ENCODE measurements at regions not wholly inside any gene's neighbourhood (a gene's known extent, or its start where the extent isn't known, plus 50 kb on each side); places are given as distances from the start of the nearest gene placed in this dataset.

DNA sequence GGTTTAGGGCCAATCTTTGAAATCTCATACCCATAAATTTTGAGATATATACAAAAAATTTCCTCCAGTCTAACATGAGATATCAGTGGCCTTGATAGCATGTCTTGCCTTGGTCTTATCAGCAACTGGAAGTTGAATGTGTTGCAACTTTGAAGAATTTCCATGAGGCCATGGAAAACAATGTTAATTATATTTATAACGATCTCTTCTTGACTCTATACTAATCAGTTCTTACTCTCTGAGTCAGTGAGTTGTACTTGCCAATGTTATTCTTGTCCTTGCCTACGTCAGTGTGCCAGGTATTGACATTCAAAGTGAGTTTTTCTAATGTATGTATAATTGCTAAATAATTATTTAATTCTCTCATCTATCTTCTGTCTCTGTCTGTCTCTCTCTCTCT, 535.1 kb downstream of the KCNA4 start:
- CTCF ChIA-PET, result interaction anchor here (1.6 kb wide), 1 partner anchor 15 kb away, joined by 4 read pairs; no protein-coding TSS in a partner anchor
- POLR2A ChIA-PET, result no interaction called here
- H3K4me1 Mint-ChIP-seq (ENCODE audit: low read depth), result no peaks in the 10 kb centered on the region
- no peak for DNase-seq
- Histone ChIP-seq H3K36me3 (ENCODE audit: insufficient read depth, low read length) (no peaks in the 10 kb centered on the region), H3K4me1 (ENCODE audit: insufficient read depth, low read length) (no peaks in the 10 kb centered on the region), H3K9me3 (ENCODE audit: control insufficient read depth in 1 of 2, insufficient read depth in 1 of 2, low read length in 2 of 2) (no peaks in the 10 kb centered on the region), H3K4me3 (ENCODE audit: low read length) (no peak overlapping the region), H3K27me3 (ENCODE audit: control insufficient read depth in 1 of 2, insufficient read depth in 2 of 2, low read length in 2 of 2) (no peaks in the 10 kb centered on the region), H3K27ac (ENCODE audit: low read depth in 1 of 2, low read length in 2 of 2) (no peak overlapping the region)
- no peaks in the 10 kb centered on the region for H3K27me3 Mint-ChIP-seq
- H3K27ac Mint-ChIP-seq, result no peak overlapping the region
- TF ChIP-seq, protein P1, sequence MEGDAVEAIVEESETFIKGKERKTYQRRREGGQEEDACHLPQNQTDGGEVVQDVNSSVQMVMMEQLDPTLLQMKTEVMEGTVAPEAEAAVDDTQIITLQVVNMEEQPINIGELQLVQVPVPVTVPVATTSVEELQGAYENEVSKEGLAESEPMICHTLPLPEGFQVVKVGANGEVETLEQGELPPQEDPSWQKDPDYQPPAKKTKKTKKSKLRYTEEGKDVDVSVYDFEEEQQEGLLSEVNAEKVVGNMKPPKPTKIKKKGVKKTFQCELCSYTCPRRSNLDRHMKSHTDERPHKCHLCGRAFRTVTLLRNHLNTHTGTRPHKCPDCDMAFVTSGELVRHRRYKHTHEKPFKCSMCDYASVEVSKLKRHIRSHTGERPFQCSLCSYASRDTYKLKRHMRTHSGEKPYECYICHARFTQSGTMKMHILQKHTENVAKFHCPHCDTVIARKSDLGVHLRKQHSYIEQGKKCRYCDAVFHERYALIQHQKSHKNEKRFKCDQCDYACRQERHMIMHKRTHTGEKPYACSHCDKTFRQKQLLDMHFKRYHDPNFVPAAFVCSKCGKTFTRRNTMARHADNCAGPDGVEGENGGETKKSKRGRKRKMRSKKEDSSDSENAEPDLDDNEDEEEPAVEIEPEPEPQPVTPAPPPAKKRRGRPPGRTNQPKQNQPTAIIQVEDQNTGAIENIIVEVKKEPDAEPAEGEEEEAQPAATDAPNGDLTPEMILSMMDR (IDR thresholded peaks at IDR 0.05), result no peak
- intact Hi-C loops (cut with DNase I, micrococcal nuclease), result no loop called here
- peaks cover 4% of the 10 kb centered on the region for H3K9me3 Mint-ChIP-seq
- H3K4me3 Mint-ChIP-seq, result no peak overlapping the region
- ATAC-seq (ENCODE audit: poor library complexity), result no peak
- no peaks in the 10 kb centered on the region for H3K36me3 Mint-ChIP-seq (ENCODE audit: low read depth)

DNA sequence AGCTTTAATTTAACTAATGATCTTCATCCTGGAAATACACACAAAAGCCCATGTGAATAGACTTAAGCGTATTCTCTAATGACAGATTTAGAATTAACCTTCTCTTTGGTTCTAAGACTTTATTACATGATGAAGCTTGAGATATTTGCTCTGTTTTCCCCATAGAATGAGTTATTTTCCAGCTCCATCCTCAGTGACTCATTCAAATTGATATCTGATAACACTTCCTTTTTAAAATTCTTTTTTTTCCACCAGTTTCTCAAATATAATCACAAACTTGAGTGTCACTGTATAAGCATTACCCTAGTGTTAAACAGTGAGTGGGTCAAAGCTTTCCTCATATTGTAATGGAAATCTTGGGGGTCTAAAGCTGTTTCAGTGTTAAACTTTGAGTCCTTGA, 535.8 kb downstream of the KCNA4 start:
- TF ChIP-seq, protein P1 (IDR thresholded peaks at IDR 0.05), result no peak
- Mint-ChIP-seq H3K9me3 (peaks cover 4% of the 10 kb centered on the region), H3K27me3 (no peaks in the 10 kb centered on the region), H3K4me1 (ENCODE audit: low read depth) (no peaks in the 10 kb centered on the region), H3K36me3 (ENCODE audit: low read depth) (no peaks in the 10 kb centered on the region), H3K27ac (no peak overlapping the region), H3K4me3 (no peak overlapping the region)
- Histone ChIP-seq H3K4me1 (ENCODE audit: insufficient read depth, low read length) (no peaks in the 10 kb centered on the region), H3K27ac (ENCODE audit: low read depth in 1 of 2, low read length in 2 of 2) (no peak overlapping the region), H3K9me3 (ENCODE audit: control insufficient read depth in 1 of 2, insufficient read depth in 1 of 2, low read length in 2 of 2) (no peaks in the 10 kb centered on the region), H3K4me3 (ENCODE audit: low read length) (no peak overlapping the region), H3K36me3 (ENCODE audit: insufficient read depth, low read length) (no peaks in the 10 kb centered on the region), H3K27me3 (ENCODE audit: control insufficient read depth in 1 of 2, insufficient read depth in 2 of 2, low read length in 2 of 2) (no peaks in the 10 kb centered on the region)
- ATAC-seq (ENCODE audit: poor library complexity) (no peak), DNase-seq (no peak)
- POLR2A ChIA-PET, result no interaction called here
- intact Hi-C loops (cut with DNase I, micrococcal nuclease), result no loop called here
- CTCF ChIA-PET, result interaction anchor here (1.6 kb wide), 1 partner anchor 14 kb away, joined by 4 read pairs; no protein-coding TSS in a partner anchor

DNA sequence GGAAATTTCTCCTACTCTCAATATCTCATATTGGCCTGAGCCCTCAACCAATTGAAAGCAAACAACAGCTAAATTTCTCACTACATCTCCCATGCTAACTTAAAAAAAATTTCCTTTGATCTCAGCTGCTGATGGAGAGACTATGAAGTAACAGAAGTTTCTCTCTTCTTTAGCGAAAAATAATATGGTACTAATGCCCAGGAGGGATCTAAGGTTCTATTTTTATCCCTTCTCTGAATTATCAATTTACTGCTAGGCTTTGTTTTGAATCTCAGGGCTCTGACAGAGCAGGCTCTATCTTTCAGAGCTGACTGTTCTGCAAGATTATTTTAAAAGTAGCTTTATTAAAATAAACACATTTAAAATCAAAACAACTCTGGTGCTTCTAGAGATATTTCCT, 558.6 kb downstream of the KCNA4 start:
- no peak overlapping the region for H3K27ac ChIP-seq (ENCODE audit: low read depth in 1 of 2, low read length in 2 of 2)
- ATAC-seq (ENCODE audit: poor library complexity) (no peak), DNase-seq (no peak)
- CTCF ChIA-PET, result no interaction called here
- Mint-ChIP-seq H3K27ac (no peak overlapping the region), H3K36me3 (ENCODE audit: low read depth) (no peaks in the 10 kb centered on the region), H3K9me3 (peaks cover 3% of the 10 kb centered on the region), H3K27me3 (no peaks in the 10 kb centered on the region), H3K4me1 (ENCODE audit: low read depth) (no peaks in the 10 kb centered on the region), H3K4me3 (no peak overlapping the region)
- H3K9me3 ChIP-seq (ENCODE audit: control insufficient read depth in 1 of 2, insufficient read depth in 1 of 2, low read length in 2 of 2), result no peaks in the 10 kb centered on the region
- H3K27me3 ChIP-seq (ENCODE audit: control insufficient read depth in 1 of 2, insufficient read depth in 2 of 2, low read length in 2 of 2), result no peaks in the 10 kb centered on the region
- POLR2A ChIA-PET, result no interaction called here
- TF ChIP-seq, protein P1 (IDR thresholded peaks at IDR 0.05), result no peak
- no peaks in the 10 kb centered on the region for H3K36me3 ChIP-seq (ENCODE audit: insufficient read depth, low read length)
- intact Hi-C loops (cut with DNase I, micrococcal nuclease), result no loop called here
- H3K4me3 ChIP-seq (ENCODE audit: low read length), result no peak overlapping the region
- no peaks in the 10 kb centered on the region for H3K4me1 ChIP-seq (ENCODE audit: insufficient read depth, low read length)

All from CD4-positive, alpha-beta T cell (primary cell).